CD14-positive monocyte (primary cell): ENCODE measurements at regions not wholly inside any gene's neighbourhood (a gene's known extent, or its start where the extent isn't known, plus 50 kb on each side); places are given as distances from the start of the nearest gene placed in this dataset.

ENCODE experiments used
- DNase-seq, 3 donors: peaks; one replicate each; pipeline ENCODE4 v3.0.0-alpha.2; 2011 to 2022
- H2AFZ ChIP-seq: 2 replicates; pipeline ENCODE4 v1.6.0; 2012; ENCODE audit warnings: mild to moderate bottlenecking, low read depth, low read length, inconsistent platforms; ENCODE audit not compliant: insufficient read depth, poor library complexity, severe bottlenecking
- H3K27ac ChIP-seq, 2 donors: 1 replicate in 1 of 2; 2 replicates in 1 of 2; pipeline ENCODE4 v1.5.1; 2012 to 2013; ENCODE audit warnings: low read length in 2 of 2, control low read depth in 1 of 2, inconsistent platforms in 1 of 2, low read depth in 1 of 2, mild to moderate bottlenecking in 1 of 2
- H3K27me3 ChIP-seq, 2 donors: one replicate each; pipeline versions ENCODE4 v1.6.0 to v1.6.1; 2011 to 2013; ENCODE audit warnings: low read length in 2 of 2; ENCODE audit not compliant: control insufficient read depth in 2 of 2, insufficient read depth in 2 of 2
- H3K36me3 ChIP-seq, 2 donors: replicated peaks in 1 of 2; 1 replicate in 1 of 2; 2 replicates in 1 of 2; pipeline versions ENCODE4 v1.5.1 to v1.6.1; 2012 to 2013; ENCODE audit warnings: low read length in 2 of 2, control low read depth in 1 of 2, inconsistent platforms in 1 of 2, mild to moderate bottlenecking in 1 of 2; ENCODE audit not compliant: insufficient read depth in 2 of 2, control insufficient read depth in 1 of 2
- H3K4me1 ChIP-seq, 2 donors: 1 replicate in 1 of 2; 2 replicates in 1 of 2; pipeline versions ENCODE4 v1.5.1 to v1.6.1; 2012 to 2013; ENCODE audit warnings: low read length in 2 of 2, control low read depth in 1 of 2, inconsistent platforms in 1 of 2, mild to moderate bottlenecking in 1 of 2, moderate library complexity in 1 of 2; ENCODE audit not compliant: insufficient read depth in 2 of 2, control insufficient read depth in 1 of 2
- H3K4me2 ChIP-seq: replicated peaks from 2 replicates; pipeline ENCODE3; 2012; ENCODE audit warnings: low read length, moderate library complexity, mild to moderate bottlenecking; ENCODE audit not compliant: poor library complexity, severe bottlenecking; ENCODE audit errors: extremely low read depth
- H3K4me3 ChIP-seq, 3 experiments: fragments of 200-600 bp in 1 of 3; sonication (generic) in 1 of 3; replicated peaks in 1 of 3; 1 replicate in 2 of 3; 2 replicates in 1 of 3; pipeline ENCODE4 v1.5.1; 2011 to 2013; ENCODE audit warnings: low read length in 3 of 3, mild to moderate bottlenecking in 3 of 3, control low read depth in 2 of 3, low read depth in 2 of 3, inconsistent platforms in 1 of 3, moderate library complexity in 1 of 3
- H3K79me2 ChIP-seq: 2 replicates; pipeline ENCODE4 v1.6.0; 2012; ENCODE audit warnings: mild to moderate bottlenecking, control low read depth, inconsistent platforms, low read length, moderate library complexity; ENCODE audit not compliant: insufficient read depth
- H3K9ac ChIP-seq: 2 replicates; pipeline ENCODE4 v1.6.0; 2017; ENCODE audit warnings: low read length, mild to moderate bottlenecking; ENCODE audit not compliant: insufficient read depth, poor library complexity, severe bottlenecking
- H3K9me3 ChIP-seq, 2 donors: replicated peaks in 1 of 2; 1 replicate in 1 of 2; 2 replicates in 1 of 2; pipeline versions ENCODE4 v1.5.1 to v1.6.1; 2012 to 2013; ENCODE audit warnings: low read length in 2 of 2, control low read depth in 1 of 2; ENCODE audit not compliant: control insufficient read depth in 1 of 2, insufficient read depth in 1 of 2
- H4K20me1 ChIP-seq: 2 replicates; pipeline ENCODE4 v1.6.0; 2012; ENCODE audit warnings: mild to moderate bottlenecking, low read length, control low read depth, moderate library complexity; ENCODE audit not compliant: insufficient read depth
- H3K27ac Mint-ChIP-seq, 7 donors: one replicate each; pipeline ENCODE4 v1.8.0; 2020; ENCODE audit warnings: mild to moderate bottlenecking in 7 of 7, mixed read lengths in 7 of 7, moderate library complexity in 6 of 7, inconsistent platforms in 2 of 7
- H3K27me3 Mint-ChIP-seq, 3 donors: one replicate each; pipeline ENCODE4 v1.8.0; 2021 to 2022; ENCODE audit warnings: low read depth in 3 of 3, mild to moderate bottlenecking in 3 of 3, mixed read lengths in 3 of 3, moderate library complexity in 3 of 3, inconsistent platforms in 1 of 3
- H3K36me3 Mint-ChIP-seq, 2 donors: one replicate each; pipeline ENCODE4 v1.8.0; 2020; ENCODE audit warnings: mixed read lengths in 2 of 2, inconsistent platforms in 1 of 2, mild to moderate bottlenecking in 1 of 2
- H3K4me1 Mint-ChIP-seq: one replicate; pipeline ENCODE4 v1.8.0; 2020; ENCODE audit warnings: mild to moderate bottlenecking, mixed read lengths
- H3K4me3 Mint-ChIP-seq, 2 donors: one replicate each; pipeline ENCODE4 v1.8.0; 2020; ENCODE audit warnings: mild to moderate bottlenecking in 2 of 2, mixed read lengths in 2 of 2, moderate library complexity in 1 of 2
- H3K9me3 Mint-ChIP-seq, 7 donors: one replicate each; pipeline ENCODE4 v1.8.0; 2020 to 2022; ENCODE audit warnings: mixed read lengths in 7 of 7, mild to moderate bottlenecking in 6 of 7, moderate library complexity in 6 of 7, inconsistent platforms in 2 of 7
- CTCF ChIP-seq: fragments of 200-600 bp; IDR thresholded peaks from one replicate; pipeline ENCODE4 v1.8.0; 2022; ENCODE audit warnings: antibody characterized with exemption, mild to moderate bottlenecking
- WGBS: methylation state at CpG from one replicate; pipeline ENCODE4 v1.1.5; 2013; ENCODE audit warnings: missing lambda C conversion rate; ENCODE audit not compliant: insufficient coverage; 5-methylcytosine and 5-hydroxymethylcytosine counted together
- intact Hi-C, 2 donors: fragments of 100-400 bp; cut with micrococcal nuclease; formaldehyde crosslinking; loops; one replicate each; pipeline versions ENCODE4 v1.15.0 to v1.15.1; 2023

GRCh38 chr11:59289356-59290181, 69.1 kb upstream of the OR5AN1 start:
- H4K20me1 ChIP-seq = no peaks in the 10 kb centered on the region
- DNase-seq = peak; percentile 23 to 49 (median 31)

More at GRCh38 chr11:59289356-59290181, 69.1 kb upstream of the OR5AN1 start:
- Histone ChIP-seq H3K79me2 (no peaks in the 10 kb centered on the region), H3K36me3 (no peaks in the 10 kb centered on the region), H3K27ac (peak overlapping the region; percentile 44 to 67), H3K4me1 (peaks cover 27 to 41% of the 10 kb centered on the region in 2 donors), H3K9ac (peak overlapping the region; percentile 27), H3K27me3 (no peaks in the 10 kb centered on the region), H2AFZ (peak overlapping the region; percentile 7), H3K4me3 (peak overlapping the region in 1 of 3 experiments; percentile 17), H3K4me2 (peak overlapping the region; percentile 35), H3K9me3 (no peaks in the 10 kb centered on the region)
- Mint-ChIP-seq H3K9me3 (peaks cover 0 to 5% (median 0%) of the 10 kb centered on the region in 7 donors), H3K27me3 (peaks cover 0 to 9% (median 1%) of the 10 kb centered on the region in 3 donors), H3K36me3 (peaks cover 0 to 2% of the 10 kb centered on the region in 2 donors), H3K27ac (peak overlapping the region; percentile 63 to 88 (median 83)), H3K4me3 (peak overlapping the region; percentile 47 to 71), H3K4me1 (peaks cover 40% of the 10 kb centered on the region)
- intact Hi-C loops = loop anchor here (5.0 to 10.0 kb wide), 2 partner anchors 135 to 143 kb away; partner anchors contain the start of gene OR5A2 (in 1 of the 2)
- 35% methylated on average over 2 of the region's 4 CpGs for WGBS
- no peak for TF ChIP-seq CTCF
